ENCODE measurements at regions not wholly inside any gene's neighbourhood (a gene's known extent, or its start where the extent isn't known, plus 50 kb on each side); places are given as distances from the start of the nearest gene placed in this dataset.

GRCh38 chr4:130995988-130996387, 1900.0 kb downstream of the C4orf33 start:
- Histone ChIP-seq H3K27me3 (ENCODE audit: control insufficient read depth in 2 of 2, insufficient read depth in 2 of 2, low read length in 2 of 2) (no peaks in the 10 kb centered on the region), H3K79me2 (ENCODE audit: control insufficient read depth, insufficient read depth, low read length) (no peaks in the 10 kb centered on the region), H4K20me1 (replicated peaks; ENCODE audit: control insufficient read depth, insufficient read depth, low read length) (no peaks in the 10 kb centered on the region), H2AFZ (ENCODE audit: low read depth, low read length) (no peak overlapping the region), H3K4me3 (no peak overlapping the region), H3K4me1 (replicated peaks in 1 of 2; ENCODE audit: control insufficient read depth in 2 of 2, insufficient read depth in 2 of 2, low read length in 2 of 2) (no peaks in the 10 kb centered on the region), H3K27ac (ENCODE audit: extremely low read depth, low read depth, low read length) (no peak overlapping the region), H3K9me1 (ENCODE audit: control insufficient read depth, insufficient read depth, low read length) (no peaks in the 10 kb centered on the region), H3K4me2 (ENCODE audit: insufficient read depth, low read length) (no peak overlapping the region), H3K9ac (ENCODE audit: insufficient read depth in 1 of 2, low read depth in 2 of 2, low read length in 2 of 2) (no peak overlapping the region), H3K9me3 (replicated peaks; ENCODE audit: control insufficient read depth, insufficient read depth, low read depth, low read length) (no peaks in the 10 kb centered on the region), H3K36me3 (ENCODE audit: control insufficient read depth, insufficient read depth, low read length) (no peaks in the 10 kb centered on the region)
- ChIA-PET CTCF (ENCODE audit: low intra/inter-chr PET ratio) (no interaction called here), POLR2A (no interaction called here)
- in situ Hi-C loops (cut with MboI) (no loop called here), intact Hi-C loops (cut with micrococcal nuclease) (no loop called here)
- WGBS (ENCODE audit: insufficient coverage, low coverage, missing lambda C conversion rate) = 0% methylated on average over 2 of the region's 2 CpGs
- no peak for TF ChIP-seq ZNF644 (tag; IDR thresholded peaks at IDR 0.05; ENCODE audit: low read depth)
- TF ChIP-seq ZNF444 (CRISPR knock-in tag; IDR thresholded peaks at IDR 0.05) = no peak
- no peak for TF ChIP-seq KLF6 (CRISPR knock-in tag; IDR thresholded peaks at IDR 0.05; ENCODE audit: borderline replicate concordance)
- FAIRE-seq (no peak), DNase-seq (ENCODE audit: extremely low read depth in 1 of 4, low spot score in 3 of 4) (no peak), ATAC-seq (no peak)
- BruUV-seq (replicated peaks) = no TSS peak

GRCh38 chr4:131001371-131001770, 1905.4 kb downstream of the C4orf33 start:
- H4K20me1 ChIP-seq (replicated peaks; ENCODE audit: control insufficient read depth, insufficient read depth, low read length) = no peaks in the 10 kb centered on the region
- CTCF ChIA-PET (ENCODE audit: low intra/inter-chr PET ratio) = no interaction called here
- no peak for FAIRE-seq

More at GRCh38 chr4:131001371-131001770, 1905.4 kb downstream of the C4orf33 start:
- Histone ChIP-seq H3K4me3 (no peak overlapping the region), H3K9me1 (ENCODE audit: control insufficient read depth, insufficient read depth, low read length) (no peaks in the 10 kb centered on the region), H2AFZ (ENCODE audit: low read depth, low read length) (no peak overlapping the region), H3K79me2 (ENCODE audit: control insufficient read depth, insufficient read depth, low read length) (no peaks in the 10 kb centered on the region), H3K9me3 (replicated peaks; ENCODE audit: control insufficient read depth, insufficient read depth, low read depth, low read length) (no peaks in the 10 kb centered on the region), H3K4me2 (ENCODE audit: insufficient read depth, low read length) (no peak overlapping the region), H3K27me3 (ENCODE audit: control insufficient read depth in 2 of 2, insufficient read depth in 2 of 2, low read length in 2 of 2) (no peaks in the 10 kb centered on the region), H3K36me3 (ENCODE audit: control insufficient read depth, insufficient read depth, low read length) (no peaks in the 10 kb centered on the region), H3K4me1 (replicated peaks in 1 of 2; ENCODE audit: control insufficient read depth in 2 of 2, insufficient read depth in 2 of 2, low read length in 2 of 2) (no peaks in the 10 kb centered on the region), H3K9ac (ENCODE audit: insufficient read depth in 1 of 2, low read depth in 2 of 2, low read length in 2 of 2) (no peak overlapping the region), H3K27ac (ENCODE audit: extremely low read depth, low read depth, low read length) (no peak overlapping the region)
- TF ChIP-seq BRD9 (IDR thresholded peaks at IDR 0.05; ENCODE audit: low read depth, partially characterized antibody) (no peak), STAG1 (CRISPR knock-in tag; IDR thresholded peaks at IDR 0.05; ENCODE audit: borderline replicate concordance) (no peak), U2AF2 (optimal IDR thresholded peaks at IDR 0.05; ENCODE audit: low read depth, low read length) (no peak), ARID3B (CRISPR knock-in tag; IDR thresholded peaks at IDR 0.05; ENCODE audit: borderline replicate concordance) (no peak), ZNF76 (CRISPR knock-in tag; IDR thresholded peaks at IDR 0.05; ENCODE audit: borderline replicate concordance) (no peak), NFE2 (IDR thresholded peaks at IDR 0.05; ENCODE audit: low read depth) (no peak), ETV1 (tag; conservative IDR thresholded peaks at IDR 0.05; ENCODE audit: low read depth) (no peak)
- ATAC-seq (no peak), DNase-seq (ENCODE audit: extremely low read depth in 1 of 4, low spot score in 3 of 4) (no peak)
- BruUV-seq (replicated peaks) = no TSS peak
- intact Hi-C loops (cut with micrococcal nuclease) = no loop called here
- POLR2A ChIA-PET = no interaction called here
- in situ Hi-C loops (cut with MboI) = no loop called here
